ENCODE measurements at regions not wholly inside any gene's neighbourhood (a gene's known extent, or its start where the extent isn't known, plus 50 kb on each side); places are given as distances from the start of the nearest gene placed in this dataset.

DNA sequence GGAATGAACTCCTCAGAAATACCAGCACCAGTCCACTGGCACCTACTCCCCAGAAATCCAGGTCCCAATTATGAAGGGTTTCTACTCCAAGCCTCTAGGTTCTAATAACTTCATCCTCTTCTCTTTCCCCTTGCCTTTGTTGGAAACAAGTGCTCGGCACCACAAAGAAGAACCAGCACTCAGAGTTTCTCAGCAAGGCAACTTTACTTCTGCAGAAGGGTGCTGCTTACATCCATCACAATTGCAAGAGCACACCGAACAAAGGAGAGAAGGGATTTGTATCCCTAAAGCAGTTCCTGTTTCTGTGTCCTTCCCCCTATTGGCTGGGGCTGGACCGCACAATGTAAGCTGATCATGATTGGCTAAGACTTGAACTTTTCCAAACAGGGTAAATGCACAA is 74.2 kb upstream of the GNG2 start:
- TF ChIP-seq, protein P1, sequence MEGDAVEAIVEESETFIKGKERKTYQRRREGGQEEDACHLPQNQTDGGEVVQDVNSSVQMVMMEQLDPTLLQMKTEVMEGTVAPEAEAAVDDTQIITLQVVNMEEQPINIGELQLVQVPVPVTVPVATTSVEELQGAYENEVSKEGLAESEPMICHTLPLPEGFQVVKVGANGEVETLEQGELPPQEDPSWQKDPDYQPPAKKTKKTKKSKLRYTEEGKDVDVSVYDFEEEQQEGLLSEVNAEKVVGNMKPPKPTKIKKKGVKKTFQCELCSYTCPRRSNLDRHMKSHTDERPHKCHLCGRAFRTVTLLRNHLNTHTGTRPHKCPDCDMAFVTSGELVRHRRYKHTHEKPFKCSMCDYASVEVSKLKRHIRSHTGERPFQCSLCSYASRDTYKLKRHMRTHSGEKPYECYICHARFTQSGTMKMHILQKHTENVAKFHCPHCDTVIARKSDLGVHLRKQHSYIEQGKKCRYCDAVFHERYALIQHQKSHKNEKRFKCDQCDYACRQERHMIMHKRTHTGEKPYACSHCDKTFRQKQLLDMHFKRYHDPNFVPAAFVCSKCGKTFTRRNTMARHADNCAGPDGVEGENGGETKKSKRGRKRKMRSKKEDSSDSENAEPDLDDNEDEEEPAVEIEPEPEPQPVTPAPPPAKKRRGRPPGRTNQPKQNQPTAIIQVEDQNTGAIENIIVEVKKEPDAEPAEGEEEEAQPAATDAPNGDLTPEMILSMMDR (conservative IDR thresholded peaks at IDR 0.05; ENCODE audit: low read length): no peak
- no peak for TF ChIP-seq EZH2phosphoT487 (IDR thresholded peaks at IDR 0.05; ENCODE audit: borderline replicate concordance, low read depth, low read length)

Data from OCI-LY7 (cell line).